ENCODE measurements at regions not wholly inside any gene's neighbourhood (a gene's known extent, or its start where the extent isn't known, plus 50 kb on each side); places are given as distances from the start of the nearest gene placed in this dataset.

GRCh38 chr14:76617440-76617839 lies 143.8 kb upstream of the VASH1 start:
- peaks cover 7% of the 10 kb centered on the region for H3K27me3 ChIP-seq (replicated peaks; ENCODE audit: insufficient read depth, low read depth, low read length, poor library complexity)
- no peaks in the 10 kb centered on the region for H3K4me1 ChIP-seq (ENCODE audit: insufficient read depth, low read length, poor library complexity, severe bottlenecking)
- H3K9me3 ChIP-seq (ENCODE audit: low read depth, low read length, poor library complexity, severe bottlenecking) = peaks cover 4% of the 10 kb centered on the region
- TF ChIP-seq EZH2 (IDR thresholded peaks at IDR 0.05; ENCODE audit: borderline replicate concordance, low read depth, low read length, poor library complexity, severe bottlenecking) = no peak
- no peak for TF ChIP-seq CTCF (conservative IDR thresholded peaks at IDR 0.05; ENCODE audit: low read depth, low read length)
- DNase-seq (ENCODE audit: low spot score) = no peak
- BruUV-seq (replicated peaks) = no TSS peak
- intact Hi-C loops (cut with micrococcal nuclease; ENCODE audit: unreplicated experiment) = no loop called here
- ChIA-PET POLR2A (ENCODE audit: low non-redundant PET) (no interaction called here), CTCF (no interaction called here)
- no peak overlapping the region for H3K27ac ChIP-seq (ENCODE audit: low read depth, low read length, poor library complexity, severe bottlenecking)
- H3K36me3 ChIP-seq (ENCODE audit: insufficient read depth, low read length, poor library complexity, severe bottlenecking) = no peaks in the 10 kb centered on the region
- no peak overlapping the region for H3K4me3 ChIP-seq (ENCODE audit: low read depth, low read length, poor library complexity, severe bottlenecking)

- Histone ChIP-seq H3K9me3 (ENCODE audit: low read depth, low read length, poor library complexity, severe bottlenecking) (no peaks in the 10 kb centered on the region), H3K27ac (ENCODE audit: low read depth, low read length, poor library complexity, severe bottlenecking) (no peak overlapping the region), H3K4me3 (ENCODE audit: low read depth, low read length, poor library complexity, severe bottlenecking) (no peak overlapping the region), H3K36me3 (ENCODE audit: insufficient read depth, low read length, poor library complexity, severe bottlenecking) (no peaks in the 10 kb centered on the region), H3K4me1 (ENCODE audit: insufficient read depth, low read length, poor library complexity, severe bottlenecking) (no peaks in the 10 kb centered on the region), H3K27me3 (replicated peaks; ENCODE audit: insufficient read depth, low read depth, low read length, poor library complexity) (no peaks in the 10 kb centered on the region)
- BruUV-seq (replicated peaks) = no TSS peak
- no peak for DNase-seq (ENCODE audit: low spot score)
- intact Hi-C loops (cut with micrococcal nuclease; ENCODE audit: unreplicated experiment) = no loop called here
- CTCF ChIA-PET = no interaction called here
- POLR2A ChIA-PET (ENCODE audit: low non-redundant PET) = no interaction called here
- TF ChIP-seq EZH2 (IDR thresholded peaks at IDR 0.05; ENCODE audit: borderline replicate concordance, low read depth, low read length, poor library complexity, severe bottlenecking) = no peak
- no peak for TF ChIP-seq CTCF (conservative IDR thresholded peaks at IDR 0.05; ENCODE audit: low read depth, low read length)
Observed at GRCh38 chr14:76636602-76637001, 124.7 kb upstream of the VASH1 start.

- H3K36me3 ChIP-seq (ENCODE audit: insufficient read depth, low read length, poor library complexity, severe bottlenecking) = no peaks in the 10 kb centered on the region
- no peaks in the 10 kb centered on the region for H3K9me3 ChIP-seq (ENCODE audit: low read depth, low read length, poor library complexity, severe bottlenecking)
- no peak for DNase-seq (ENCODE audit: low spot score)
- intact Hi-C loops (cut with micrococcal nuclease; ENCODE audit: unreplicated experiment) = no loop called here
- ChIA-PET POLR2A (ENCODE audit: low non-redundant PET) (no interaction called here), CTCF (no interaction called here)
- no peak overlapping the region for H3K4me3 ChIP-seq (ENCODE audit: low read depth, low read length, poor library complexity, severe bottlenecking)
- peaks cover 2% of the 10 kb centered on the region for H3K4me1 ChIP-seq (ENCODE audit: insufficient read depth, low read length, poor library complexity, severe bottlenecking)
- BruUV-seq (replicated peaks) = no TSS peak
- H3K27ac ChIP-seq (ENCODE audit: low read depth, low read length, poor library complexity, severe bottlenecking) = no peak overlapping the region
- H3K27me3 ChIP-seq (replicated peaks; ENCODE audit: insufficient read depth, low read depth, low read length, poor library complexity) = no peaks in the 10 kb centered on the region
- TF ChIP-seq EZH2 (IDR thresholded peaks at IDR 0.05; ENCODE audit: borderline replicate concordance, low read depth, low read length, poor library complexity, severe bottlenecking) (no peak), CTCF (conservative IDR thresholded peaks at IDR 0.05; ENCODE audit: low read depth, low read length) (no peak)
Observed at GRCh38 chr14:76638841-76639240, 122.4 kb upstream of the VASH1 start.
